ENCODE measurements at regions not wholly inside any gene's neighbourhood (a gene's known extent, or its start where the extent isn't known, plus 50 kb on each side); places are given as distances from the start of the nearest gene placed in this dataset.

DNA sequence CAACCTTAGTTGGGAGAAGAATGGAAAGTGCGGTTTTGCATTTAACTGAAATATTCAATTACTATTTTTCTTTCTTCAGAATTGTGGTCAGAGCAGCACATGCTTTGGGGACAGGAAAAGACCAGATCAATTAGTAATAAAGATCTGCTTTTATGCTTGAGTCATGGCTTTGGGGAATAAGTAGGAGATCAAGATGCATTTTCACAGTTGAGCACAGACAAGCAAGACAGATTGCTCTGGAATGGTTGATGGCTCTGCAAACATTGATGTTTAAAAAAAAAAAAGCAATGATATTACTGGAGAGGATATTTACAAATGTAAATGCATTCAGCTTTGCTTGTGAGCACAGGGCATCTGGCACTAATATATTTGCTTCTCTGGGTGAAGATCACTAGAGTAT is 224.4 kb upstream of the SASH1 start:
- H3K27me3 ChIP-seq (ENCODE audit: control insufficient read depth in 2 of 2, insufficient read depth in 1 of 2, low read length in 1 of 2): no peaks in the 10 kb centered on the region
- H3K27ac ChIP-seq (ENCODE audit: low read depth in 1 of 2, low read length in 1 of 2): no peak overlapping the region
- 98% methylated on average over 1 of the region's 1 CpG for WGBS
- no peaks in the 10 kb centered on the region for H3K9me3 ChIP-seq (ENCODE audit: control insufficient read depth in 2 of 2, insufficient read depth in 1 of 2, low read length in 1 of 2)
- DNase-seq (ENCODE audit: low read depth in 6 of 9, low spot score in 9 of 9): no peak
- no peak overlapping the region for H3K4me3 ChIP-seq (ENCODE audit: low read length in 2 of 2)
- H3K4me1 ChIP-seq (ENCODE audit: control insufficient read depth in 2 of 2, insufficient read depth in 2 of 2, low read length in 2 of 2): no peaks in the 10 kb centered on the region
- no peaks in the 10 kb centered on the region for H3K36me3 ChIP-seq (ENCODE audit: control insufficient read depth in 2 of 2, insufficient read depth in 2 of 2, low read length in 1 of 2)

DNA sequence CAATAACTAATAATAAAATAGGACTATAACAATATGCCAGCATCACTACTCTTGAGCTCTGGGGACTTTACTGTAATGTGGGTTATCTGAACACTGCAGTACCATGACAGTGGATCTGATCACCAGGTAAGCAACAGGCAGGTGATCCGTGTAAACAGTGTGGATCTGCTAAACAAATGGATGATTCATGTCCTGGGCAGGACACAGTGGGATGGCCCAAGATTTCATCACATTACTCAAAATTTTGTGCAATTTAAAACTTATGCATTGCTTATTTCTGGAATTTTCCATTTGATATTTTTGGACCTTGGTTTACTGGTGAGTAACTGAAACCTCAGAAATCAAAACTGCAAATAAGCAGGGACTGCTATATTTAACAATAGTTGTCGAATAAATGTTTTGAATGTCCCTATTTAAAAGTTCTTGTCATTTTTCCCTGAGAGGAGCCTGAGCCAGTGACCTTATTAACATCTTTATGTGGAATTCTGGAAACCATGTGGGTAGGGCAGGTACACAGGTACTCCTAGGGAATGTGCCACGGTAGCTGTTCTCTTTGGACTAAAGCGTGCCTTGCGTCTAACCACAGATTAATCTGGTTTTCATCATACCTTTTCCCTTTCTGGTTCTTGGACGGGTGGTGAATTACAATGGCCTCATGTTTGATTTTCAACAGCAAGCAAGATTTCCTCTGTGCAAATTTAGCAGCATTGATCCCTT is 214.5 kb upstream of the SASH1 start:
- Histone ChIP-seq H3K9me3 (ENCODE audit: control insufficient read depth in 2 of 2, insufficient read depth in 1 of 2, low read length in 1 of 2) (no peaks in the 10 kb centered on the region), H3K4me1 (ENCODE audit: control insufficient read depth in 2 of 2, insufficient read depth in 2 of 2, low read length in 2 of 2) (no peaks in the 10 kb centered on the region), H3K4me3 (ENCODE audit: low read length in 2 of 2) (no peak overlapping the region), H3K36me3 (ENCODE audit: control insufficient read depth in 2 of 2, insufficient read depth in 2 of 2, low read length in 1 of 2) (no peaks in the 10 kb centered on the region), H3K27me3 (ENCODE audit: control insufficient read depth in 2 of 2, insufficient read depth in 1 of 2, low read length in 1 of 2) (no peaks in the 10 kb centered on the region), H3K27ac (ENCODE audit: low read depth in 1 of 2, low read length in 1 of 2) (no peak overlapping the region)
- 95% methylated on average over 6 of the region's 6 CpGs for WGBS
- no peak for DNase-seq (ENCODE audit: low read depth in 6 of 9, low spot score in 9 of 9)

DNA sequence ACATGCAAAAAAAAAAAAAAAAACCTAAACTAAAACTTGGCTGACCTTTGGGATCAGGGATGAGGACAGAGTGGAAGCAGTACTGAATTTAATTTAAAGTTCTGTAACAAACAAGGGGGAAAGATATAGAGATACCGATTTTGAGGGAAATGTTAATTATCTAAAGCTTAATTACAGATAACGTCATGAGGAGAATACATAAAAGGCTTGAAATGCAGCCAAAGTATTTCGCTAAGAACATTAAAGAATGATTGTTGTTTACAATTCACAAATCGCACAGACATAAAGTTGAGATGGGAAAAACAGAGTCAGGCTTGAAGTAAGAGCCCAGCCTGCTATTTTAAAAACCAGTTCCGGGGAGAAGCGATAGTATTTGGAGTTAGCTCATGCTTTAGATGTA is 208.0 kb upstream of the SASH1 start:
- no peaks in the 10 kb centered on the region for H3K36me3 ChIP-seq (ENCODE audit: control insufficient read depth in 2 of 2, insufficient read depth in 2 of 2, low read length in 1 of 2)
- H3K4me1 ChIP-seq (ENCODE audit: control insufficient read depth in 2 of 2, insufficient read depth in 2 of 2, low read length in 2 of 2): no peaks in the 10 kb centered on the region
- no peak overlapping the region for H3K4me3 ChIP-seq (ENCODE audit: low read length in 2 of 2)
- DNase-seq (ENCODE audit: low read depth in 6 of 9, low spot score in 9 of 9): no peak
- 93% methylated on average over 6 of the region's 6 CpGs for WGBS
- H3K27me3 ChIP-seq (ENCODE audit: control insufficient read depth in 2 of 2, insufficient read depth in 1 of 2, low read length in 1 of 2): no peaks in the 10 kb centered on the region
- H3K27ac ChIP-seq (ENCODE audit: low read depth in 1 of 2, low read length in 1 of 2): no peak overlapping the region
- H3K9me3 ChIP-seq (ENCODE audit: control insufficient read depth in 2 of 2, insufficient read depth in 1 of 2, low read length in 1 of 2): peaks cover 0 to 5% of the 10 kb centered on the region in 2 donors

DNA sequence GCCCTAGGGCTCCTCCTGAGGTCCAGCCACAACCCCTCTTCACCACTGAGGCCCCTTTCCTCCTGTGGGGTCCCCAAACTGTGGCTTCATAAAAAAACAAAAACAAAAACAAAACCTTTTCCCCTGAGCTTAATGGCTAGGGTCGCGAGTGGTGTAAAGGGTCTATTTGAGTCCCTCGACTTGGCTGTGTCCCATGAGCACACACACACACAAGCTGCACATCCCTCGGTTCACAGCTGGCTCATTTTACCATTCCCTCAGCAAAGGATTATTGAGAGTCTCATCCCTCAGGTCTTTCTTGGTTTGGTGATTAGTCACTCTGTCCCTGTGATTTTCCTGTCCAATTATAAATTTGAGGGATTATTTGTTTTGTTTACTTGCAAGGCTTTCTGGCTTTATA is 206.1 kb upstream of the SASH1 start:
- H3K27ac ChIP-seq (ENCODE audit: low read depth in 1 of 2, low read length in 1 of 2): no peak overlapping the region
- 96% methylated on average over 4 of the region's 4 CpGs for WGBS
- peaks cover 0 to 5% of the 10 kb centered on the region in 2 donors for H3K9me3 ChIP-seq (ENCODE audit: control insufficient read depth in 2 of 2, insufficient read depth in 1 of 2, low read length in 1 of 2)
- H3K4me1 ChIP-seq (ENCODE audit: control insufficient read depth in 2 of 2, insufficient read depth in 2 of 2, low read length in 2 of 2): no peaks in the 10 kb centered on the region
- H3K4me3 ChIP-seq (ENCODE audit: low read length in 2 of 2): no peak overlapping the region
- H3K36me3 ChIP-seq (ENCODE audit: control insufficient read depth in 2 of 2, insufficient read depth in 2 of 2, low read length in 1 of 2): no peaks in the 10 kb centered on the region
- H3K27me3 ChIP-seq (ENCODE audit: control insufficient read depth in 2 of 2, insufficient read depth in 1 of 2, low read length in 1 of 2): no peaks in the 10 kb centered on the region
- DNase-seq (ENCODE audit: low read depth in 6 of 9, low spot score in 9 of 9): no peak

DNA sequence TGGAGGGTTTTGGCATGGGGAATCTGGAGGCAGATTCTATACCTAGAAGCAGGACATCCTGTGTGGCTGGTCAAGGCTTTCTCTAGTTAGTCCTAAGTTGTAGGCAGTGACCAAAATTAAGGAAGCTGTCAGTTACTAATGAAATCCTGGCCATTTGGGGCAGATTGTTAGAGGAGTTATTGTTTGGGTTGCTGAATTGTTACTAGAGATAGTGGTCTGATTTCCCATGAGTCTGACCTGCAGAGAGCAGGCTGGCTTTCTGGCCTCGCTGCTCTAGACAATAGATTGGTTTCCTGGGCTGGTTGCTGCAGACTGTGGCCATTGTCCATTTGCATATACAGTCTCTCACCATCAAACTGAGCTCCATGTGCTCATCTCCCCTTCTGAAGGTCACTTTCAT is 205.0 kb upstream of the SASH1 start:
- no peak for DNase-seq (ENCODE audit: low read depth in 6 of 9, low spot score in 9 of 9)
- WGBS: 91% methylated on average over 1 of the region's 1 CpG
- H3K36me3 ChIP-seq (ENCODE audit: control insufficient read depth in 2 of 2, insufficient read depth in 2 of 2, low read length in 1 of 2): no peaks in the 10 kb centered on the region

DNA sequence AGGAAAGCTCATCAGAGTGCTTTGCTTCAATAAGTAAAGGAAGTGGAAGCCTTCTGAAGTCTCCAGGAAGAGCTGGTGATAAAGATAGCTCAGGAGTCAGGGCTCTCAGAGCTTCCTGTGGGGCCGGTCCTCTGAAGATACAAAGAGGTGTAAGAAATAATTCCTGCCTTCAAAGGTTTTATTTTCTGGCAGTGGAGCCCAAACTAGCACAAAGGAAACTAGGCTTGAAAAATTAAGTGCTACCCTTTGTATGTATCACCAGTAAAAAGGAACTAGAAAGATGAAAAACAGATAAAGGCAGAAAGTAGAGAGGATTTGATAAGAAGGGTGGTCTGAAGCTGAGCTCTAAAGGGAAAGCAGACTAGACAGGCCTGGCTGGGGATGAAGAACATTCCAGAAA is 204.1 kb upstream of the SASH1 start:
- no peak overlapping the region for H3K27ac ChIP-seq (ENCODE audit: low read depth in 1 of 2, low read length in 1 of 2)
- no peaks in the 10 kb centered on the region for H3K27me3 ChIP-seq (ENCODE audit: control insufficient read depth in 2 of 2, insufficient read depth in 1 of 2, low read length in 1 of 2)
- WGBS: 13% methylated on average over 1 of the region's 1 CpG
- DNase-seq (ENCODE audit: low read depth in 6 of 9, low spot score in 9 of 9): no peak
- H3K9me3 ChIP-seq (ENCODE audit: control insufficient read depth in 2 of 2, insufficient read depth in 1 of 2, low read length in 1 of 2): peaks cover 0 to 5% of the 10 kb centered on the region in 2 donors
- no peak overlapping the region for H3K4me3 ChIP-seq (ENCODE audit: low read length in 2 of 2)
- no peaks in the 10 kb centered on the region for H3K4me1 ChIP-seq (ENCODE audit: control insufficient read depth in 2 of 2, insufficient read depth in 2 of 2, low read length in 2 of 2)
- no peaks in the 10 kb centered on the region for H3K36me3 ChIP-seq (ENCODE audit: control insufficient read depth in 2 of 2, insufficient read depth in 2 of 2, low read length in 1 of 2)

More for the DNA sequence above, 205.0 kb upstream of the SASH1 start:
- H3K27me3 ChIP-seq (ENCODE audit: control insufficient read depth in 2 of 2, insufficient read depth in 1 of 2, low read length in 1 of 2): no peaks in the 10 kb centered on the region
- H3K4me3 ChIP-seq (ENCODE audit: low read length in 2 of 2): no peak overlapping the region
- H3K9me3 ChIP-seq (ENCODE audit: control insufficient read depth in 2 of 2, insufficient read depth in 1 of 2, low read length in 1 of 2): peaks cover 0 to 5% of the 10 kb centered on the region in 2 donors
- no peaks in the 10 kb centered on the region for H3K4me1 ChIP-seq (ENCODE audit: control insufficient read depth in 2 of 2, insufficient read depth in 2 of 2, low read length in 2 of 2)
- no peak overlapping the region for H3K27ac ChIP-seq (ENCODE audit: low read depth in 1 of 2, low read length in 1 of 2)

DNA sequence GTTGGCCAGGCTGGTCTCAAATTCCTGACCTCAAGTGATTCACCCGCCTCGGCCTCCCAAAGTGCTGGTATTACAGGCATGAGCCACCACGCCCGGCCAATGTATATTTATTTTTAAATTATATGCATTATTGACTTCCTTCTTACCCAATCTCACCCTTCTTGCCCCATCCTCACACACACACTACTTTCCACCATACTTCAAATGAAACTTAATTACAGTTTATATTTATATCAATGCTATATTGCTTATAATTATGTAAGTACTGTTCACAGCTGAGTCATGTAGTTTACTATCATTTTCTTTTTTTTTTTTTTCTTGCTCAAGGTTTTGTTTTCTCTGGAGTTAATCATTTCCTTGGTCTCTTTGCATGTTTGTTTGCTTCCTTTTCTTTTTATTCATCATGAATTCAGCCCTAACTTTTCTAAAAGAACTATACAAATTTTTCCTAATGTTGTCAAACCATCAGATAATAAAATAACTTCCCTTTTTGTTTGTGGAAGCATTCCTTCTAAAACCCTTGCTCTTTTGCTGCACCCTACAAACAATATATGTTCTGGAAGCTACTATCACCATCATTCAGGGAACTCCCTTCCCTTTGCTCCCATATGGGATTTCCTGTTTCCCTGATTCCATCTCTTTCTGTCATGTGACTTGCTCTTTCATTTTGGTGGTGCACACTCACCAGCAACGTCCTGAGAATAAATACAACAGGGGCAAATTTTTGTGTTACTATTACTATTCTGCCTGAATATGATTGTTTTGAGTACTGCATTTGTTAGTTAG is 201.7 kb upstream of the SASH1 start:
- Histone ChIP-seq H3K27me3 (ENCODE audit: control insufficient read depth in 2 of 2, insufficient read depth in 1 of 2, low read length in 1 of 2) (no peaks in the 10 kb centered on the region), H3K36me3 (ENCODE audit: control insufficient read depth in 2 of 2, insufficient read depth in 2 of 2, low read length in 1 of 2) (no peaks in the 10 kb centered on the region), H3K4me1 (ENCODE audit: control insufficient read depth in 2 of 2, insufficient read depth in 2 of 2, low read length in 2 of 2) (no peaks in the 10 kb centered on the region), H3K4me3 (ENCODE audit: low read length in 2 of 2) (no peak overlapping the region), H3K27ac (ENCODE audit: low read depth in 1 of 2, low read length in 1 of 2) (no peak overlapping the region), H3K9me3 (ENCODE audit: control insufficient read depth in 2 of 2, insufficient read depth in 1 of 2, low read length in 1 of 2) (peaks cover 0 to 5% of the 10 kb centered on the region in 2 donors)
- 84% methylated on average over 5 of the region's 5 CpGs for WGBS
- no peak for DNase-seq (ENCODE audit: low read depth in 6 of 9, low spot score in 9 of 9)

DNA sequence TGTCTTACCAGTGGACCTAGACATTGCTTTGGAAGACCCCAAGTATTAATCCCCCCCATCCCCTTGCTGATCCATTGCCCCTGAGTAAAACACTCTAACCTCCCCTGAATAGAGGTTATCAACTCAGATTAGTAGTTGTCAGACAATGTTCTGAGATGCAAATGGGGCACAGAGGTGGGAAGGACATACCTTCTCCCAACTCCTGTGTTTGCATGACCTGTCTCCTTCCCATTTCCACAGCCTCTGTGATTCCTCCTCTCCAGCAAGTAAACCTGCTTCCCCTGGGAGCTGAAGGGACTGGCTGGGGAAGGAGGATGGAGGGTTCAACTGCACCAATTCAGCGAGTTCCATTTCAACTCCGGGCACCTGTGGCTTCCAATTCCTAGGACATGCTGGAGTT is 199.8 kb upstream of the SASH1 start:
- H3K4me1 ChIP-seq (ENCODE audit: control insufficient read depth in 2 of 2, insufficient read depth in 2 of 2, low read length in 2 of 2): no peaks in the 10 kb centered on the region
- DNase-seq (ENCODE audit: low read depth in 6 of 9, low spot score in 9 of 9): no peak
- H3K4me3 ChIP-seq (ENCODE audit: low read length in 2 of 2): no peak overlapping the region
- H3K27ac ChIP-seq (ENCODE audit: low read depth in 1 of 2, low read length in 1 of 2): no peak overlapping the region
- 95% methylated on average over 2 of the region's 2 CpGs for WGBS
- H3K27me3 ChIP-seq (ENCODE audit: control insufficient read depth in 2 of 2, insufficient read depth in 1 of 2, low read length in 1 of 2): no peaks in the 10 kb centered on the region
- peaks cover 0 to 3% of the 10 kb centered on the region in 2 donors for H3K9me3 ChIP-seq (ENCODE audit: control insufficient read depth in 2 of 2, insufficient read depth in 1 of 2, low read length in 1 of 2)
- no peaks in the 10 kb centered on the region for H3K36me3 ChIP-seq (ENCODE audit: control insufficient read depth in 2 of 2, insufficient read depth in 2 of 2, low read length in 1 of 2)

DNA sequence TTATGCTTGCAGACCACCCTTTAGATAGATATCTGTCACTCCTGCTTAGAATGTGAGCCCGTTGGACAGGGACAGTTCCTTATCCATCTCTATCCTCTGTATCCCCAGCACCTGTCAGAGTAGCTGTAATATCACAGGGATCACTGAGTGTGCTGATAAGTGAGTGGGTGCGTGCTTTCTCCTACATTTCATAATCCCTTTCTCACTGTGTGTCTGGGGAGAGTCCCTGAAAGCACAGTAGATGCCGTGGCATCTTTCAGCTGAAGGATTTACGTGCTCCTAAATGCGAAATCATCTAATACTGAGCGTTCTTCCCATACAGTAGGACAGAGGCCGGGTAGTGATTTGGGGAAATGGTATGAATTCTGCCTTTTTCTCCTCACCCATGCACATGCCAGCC is 198.9 kb upstream of the SASH1 start:
- no peaks in the 10 kb centered on the region for H3K36me3 ChIP-seq (ENCODE audit: control insufficient read depth in 2 of 2, insufficient read depth in 2 of 2, low read length in 1 of 2)
- WGBS: 80% methylated on average over 7 of the region's 7 CpGs
- H3K4me3 ChIP-seq (ENCODE audit: low read length in 2 of 2): no peak overlapping the region
- H3K9me3 ChIP-seq (ENCODE audit: control insufficient read depth in 2 of 2, insufficient read depth in 1 of 2, low read length in 1 of 2): no peaks in the 10 kb centered on the region
- H3K27me3 ChIP-seq (ENCODE audit: control insufficient read depth in 2 of 2, insufficient read depth in 1 of 2, low read length in 1 of 2): no peaks in the 10 kb centered on the region
- H3K27ac ChIP-seq (ENCODE audit: low read depth in 1 of 2, low read length in 1 of 2): no peak overlapping the region
- no peak for DNase-seq (ENCODE audit: low read depth in 6 of 9, low spot score in 9 of 9)
- H3K4me1 ChIP-seq (ENCODE audit: control insufficient read depth in 2 of 2, insufficient read depth in 2 of 2, low read length in 2 of 2): no peaks in the 10 kb centered on the region

Data from thymus (tissue), 11 donors.